DMS153 treated with DMSO at 0.1 percent for 48 hours (cell line): ENCODE measurements at regions not wholly inside any gene's neighbourhood (a gene's known extent, or its start where the extent isn't known, plus 50 kb on each side); places are given as distances from the start of the nearest gene placed in this dataset.
"Not testable (repeated sequence)": the region's sequence is repeated elsewhere in the genome, so short reads cannot be mapped to it uniquely, and the experiment has no call there.

Experiments used
- DNase-seq: peaks from one replicate; lab custom pipeline; 2025; ENCODE audit not compliant: unreplicated experiment; lab: John Stamatoyannopoulos, UW

DNA sequence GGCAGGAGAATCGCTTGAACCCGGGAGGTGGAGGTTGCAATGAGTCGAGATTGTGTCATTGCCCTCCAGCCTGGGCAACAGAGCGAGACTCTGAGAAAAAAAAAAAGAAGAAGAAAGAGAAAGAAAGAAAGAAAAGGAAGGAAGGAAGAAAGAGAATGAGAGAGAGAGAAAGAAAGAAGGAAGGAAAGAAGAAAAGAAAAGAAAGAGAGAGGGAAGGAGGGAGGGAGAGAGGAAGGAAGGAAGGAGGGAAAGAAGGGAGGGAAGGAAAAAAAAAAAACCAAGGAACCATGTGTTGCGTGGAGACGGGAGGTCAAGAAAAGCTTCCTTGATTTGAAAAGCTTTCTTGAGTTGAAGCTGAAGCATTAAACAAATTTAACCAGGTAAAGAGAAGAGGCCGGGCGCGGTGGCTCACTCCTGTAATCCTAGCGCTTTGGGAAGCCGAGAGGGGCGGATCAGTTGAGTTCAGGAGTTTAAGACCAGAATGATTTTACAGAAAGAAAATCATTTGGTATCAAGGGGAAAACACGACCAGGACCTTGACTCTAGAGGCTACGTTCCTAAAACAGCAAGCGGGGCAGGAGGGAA lies 90.5 kb upstream of the PRSS16 start:
- peak; percentile 7 for DNase-seq

DNA sequence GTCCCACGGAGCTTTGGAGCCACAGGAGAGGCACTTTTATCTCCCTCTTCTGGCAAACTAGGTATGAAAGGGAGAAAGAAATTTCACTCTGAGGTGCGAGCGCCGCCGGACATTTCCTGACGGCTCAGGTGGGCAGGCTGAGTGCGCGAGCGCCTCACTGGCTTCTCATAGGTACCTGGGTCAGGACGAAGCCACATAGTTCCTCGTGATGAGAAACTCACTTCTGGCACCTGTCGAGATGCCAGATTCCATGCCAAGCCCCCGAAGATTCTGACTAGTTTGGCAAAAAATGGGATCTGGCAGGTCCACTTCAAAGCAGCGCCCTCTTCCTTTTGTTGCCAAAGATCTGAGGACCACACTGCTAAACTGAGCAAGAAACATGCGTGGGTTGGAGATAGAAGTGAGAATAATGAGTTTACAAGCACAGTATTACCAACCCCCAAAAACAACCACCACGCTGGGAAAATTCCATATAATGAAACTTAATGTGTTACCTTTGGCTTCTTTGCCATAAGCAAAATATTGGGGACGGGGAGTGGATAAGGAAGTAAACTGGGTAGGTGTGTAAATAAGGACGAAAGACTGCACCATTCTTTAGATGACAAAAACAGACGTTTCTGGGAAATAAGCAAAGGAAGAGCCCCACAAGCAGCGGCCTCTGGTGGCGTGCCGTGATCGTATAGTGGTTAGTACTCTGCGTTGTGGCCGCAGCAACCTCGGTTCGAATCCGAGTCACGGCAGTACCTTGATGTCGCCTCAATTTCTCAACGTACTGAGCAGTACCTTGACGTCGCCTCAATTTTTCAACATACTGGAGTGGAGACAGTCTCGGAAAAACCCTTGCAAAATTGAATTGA lies 89.8 kb upstream of the PRSS16 start:
- peak; percentile 50 for DNase-seq

DNA sequence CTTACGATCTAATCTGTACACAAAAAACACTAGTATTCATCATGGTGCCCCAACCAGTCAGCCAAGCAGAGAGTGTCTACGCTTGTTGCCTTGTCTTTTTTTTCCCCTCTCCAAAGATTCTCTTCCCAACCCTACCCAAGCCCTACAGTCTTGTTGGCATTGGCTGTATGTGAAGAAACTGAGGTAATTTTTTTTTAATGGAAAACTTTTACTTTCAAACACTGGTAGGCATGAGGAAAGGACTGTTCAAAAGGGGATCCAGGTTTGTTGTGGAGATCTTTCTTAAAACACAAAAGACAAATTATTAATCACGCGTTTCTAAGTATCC lies 89.2 kb upstream of the PRSS16 start:
- DNase-seq = no peak

DNA sequence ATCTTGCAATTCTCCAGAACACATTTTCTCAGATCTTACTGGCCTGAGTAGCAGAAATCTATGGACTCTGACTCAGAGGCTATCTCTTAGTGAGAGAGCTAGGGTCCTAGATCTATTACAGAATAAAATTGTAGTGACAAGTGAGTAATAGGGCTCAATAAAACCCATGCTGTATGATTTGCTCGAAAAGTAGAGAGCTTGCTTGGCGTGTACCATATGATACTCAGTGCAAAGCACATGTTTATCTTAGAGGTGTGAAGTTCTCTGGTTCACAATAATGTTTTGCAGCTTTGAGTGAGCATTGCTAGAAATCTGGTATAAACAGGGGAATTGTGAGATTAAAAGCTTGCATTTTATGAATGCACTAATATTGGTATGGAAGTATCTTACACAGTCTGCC lies 87.8 kb upstream of the PRSS16 start:
- no peak for DNase-seq

DNA sequence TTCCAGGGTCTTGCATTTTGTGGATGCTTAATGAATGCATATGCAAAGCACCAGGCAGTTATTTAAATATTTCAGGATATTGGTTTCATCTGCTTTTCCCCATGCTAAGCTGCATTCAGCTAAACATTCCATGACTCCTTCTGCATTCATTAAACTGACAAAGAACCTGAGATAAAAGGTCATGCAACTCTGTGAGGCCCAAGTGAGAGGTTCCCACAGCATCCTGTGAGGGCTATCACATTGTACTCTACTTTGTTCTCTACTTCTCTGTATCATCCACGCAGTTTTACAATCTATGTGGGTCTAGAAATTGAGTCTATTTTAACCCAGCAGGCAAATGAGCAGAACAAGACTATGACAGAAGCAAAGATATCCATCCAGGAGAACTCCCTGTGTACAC lies 86.4 kb upstream of the PRSS16 start:
- DNase-seq = no peak

DNA sequence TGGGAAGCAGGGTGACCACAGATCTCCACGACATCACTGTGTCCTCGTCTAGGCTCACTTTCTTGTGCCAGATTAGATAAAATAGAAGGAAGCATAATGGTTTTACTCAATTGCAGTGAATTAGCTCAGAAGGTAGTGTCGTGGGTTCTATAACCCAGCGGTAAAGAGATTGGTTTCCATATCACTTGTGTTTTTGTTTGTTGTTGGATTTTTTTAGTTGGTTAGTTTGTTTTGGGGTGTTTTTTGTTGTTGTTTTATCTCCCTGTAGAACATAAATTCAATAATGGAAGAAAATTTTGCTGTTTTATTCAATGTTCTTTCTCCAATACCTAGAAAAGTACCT lies 85.9 kb upstream of the PRSS16 start:
- DNase-seq = no peak

DNA sequence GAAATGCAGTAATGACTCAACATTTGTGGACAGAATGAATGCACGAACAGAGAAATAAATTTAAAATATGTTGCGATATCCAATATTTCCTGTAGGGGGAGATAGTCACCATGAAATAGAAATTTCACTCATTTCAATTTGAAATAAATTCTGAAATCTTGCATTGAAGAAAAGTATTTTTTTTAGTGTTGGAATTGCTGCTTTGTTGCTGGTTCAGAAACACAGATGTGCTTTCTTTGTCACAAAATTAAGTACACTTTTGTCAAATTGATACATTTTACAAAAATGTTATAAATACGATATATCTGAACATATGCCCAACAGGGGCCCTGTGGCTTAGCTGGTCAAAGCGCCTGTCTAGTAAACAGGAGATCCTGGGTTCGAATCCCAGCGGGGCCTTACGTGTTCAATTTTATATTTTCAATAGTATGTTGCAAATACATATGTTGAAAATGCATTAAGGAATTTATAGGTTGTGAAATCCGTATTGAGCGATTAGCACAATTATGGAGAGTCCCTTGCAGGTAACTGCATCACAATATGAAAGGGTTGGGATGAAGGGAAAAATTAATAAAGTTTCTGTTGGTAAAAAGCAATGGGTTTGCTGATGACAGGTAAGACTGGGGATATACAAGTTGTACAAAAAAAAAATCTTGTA lies 85.4 kb upstream of the PRSS16 start:
- DNase-seq = peak; percentile 29

DNA sequence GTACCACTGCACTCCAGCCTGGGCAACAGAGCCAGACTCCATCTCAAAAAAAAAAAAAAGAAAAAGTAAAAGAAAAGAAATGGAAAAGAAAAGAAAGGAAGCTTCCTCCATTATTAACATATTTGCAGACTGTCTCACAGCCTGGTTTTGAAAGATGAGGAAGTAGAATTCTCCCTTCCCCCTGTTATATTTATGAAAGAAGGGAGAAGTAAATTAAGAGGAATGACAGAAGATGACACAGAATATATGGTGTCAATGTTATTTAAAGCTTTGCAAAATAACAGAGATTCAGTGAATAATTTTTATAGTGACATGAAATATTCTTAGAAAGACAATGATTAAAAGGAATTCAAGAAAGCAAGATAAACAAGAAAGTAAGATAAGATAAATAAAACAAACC lies 83.7 kb upstream of the PRSS16 start:
- no peak for DNase-seq

DNA sequence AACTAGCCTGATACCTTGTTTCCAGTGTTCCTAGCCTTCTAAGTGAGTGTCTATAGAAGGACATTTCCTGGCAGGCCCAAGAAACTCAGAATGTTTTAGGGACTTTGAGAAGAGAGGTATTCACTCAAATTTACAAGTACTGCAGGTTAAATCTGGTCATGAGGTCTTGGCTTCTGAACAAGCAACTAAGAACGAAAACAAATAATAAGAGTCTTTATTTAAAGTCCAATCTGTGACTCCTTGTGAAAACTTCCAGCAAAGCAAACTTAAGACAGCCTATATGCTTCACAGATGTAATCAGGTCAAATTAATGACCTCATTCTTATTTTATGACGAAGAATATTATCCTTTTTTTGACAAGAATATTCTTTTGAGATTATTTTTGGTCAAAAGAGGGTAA lies 79.4 kb upstream of the PRSS16 start:
- DNase-seq = no peak

DNA sequence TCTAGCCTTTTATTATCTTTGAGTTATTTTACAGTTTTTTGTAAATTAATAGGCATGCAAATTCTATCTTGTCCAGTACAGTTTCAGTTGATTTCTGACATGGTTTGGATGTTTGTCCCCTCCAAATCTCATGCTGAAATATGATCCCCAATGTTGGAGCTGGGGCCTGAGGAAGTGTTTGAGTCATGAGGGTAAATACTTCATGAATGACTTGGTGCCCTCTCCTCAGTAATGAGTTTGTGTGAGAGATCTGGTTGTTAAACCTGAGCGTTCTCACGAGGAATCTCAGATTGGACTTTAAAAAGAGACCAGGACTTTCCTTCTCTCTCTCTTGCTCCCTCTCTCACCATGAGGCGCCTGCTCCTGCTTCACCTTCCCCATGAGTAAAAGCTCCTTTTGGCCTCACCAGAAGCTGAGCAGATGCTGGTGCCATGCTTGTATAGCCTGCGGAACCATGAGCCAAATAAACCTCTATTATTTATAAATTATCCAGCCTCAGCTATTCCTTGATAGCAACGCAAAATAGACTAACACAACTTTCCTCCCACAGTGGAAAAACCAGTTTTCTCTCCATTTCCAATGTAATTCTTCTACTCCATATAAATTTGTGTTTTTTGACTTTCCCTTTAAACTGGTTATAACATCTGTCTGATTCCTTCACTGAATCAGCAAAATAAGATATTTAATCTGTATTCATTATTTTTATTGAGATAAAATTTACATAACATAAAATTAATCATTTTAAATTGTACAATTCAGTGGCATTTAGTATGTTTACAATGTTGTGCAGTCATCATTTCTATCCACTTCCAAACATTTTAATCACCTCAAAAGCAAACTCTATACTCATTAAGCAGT lies 78.7 kb upstream of the PRSS16 start:
- DNase-seq = no peak

DNA sequence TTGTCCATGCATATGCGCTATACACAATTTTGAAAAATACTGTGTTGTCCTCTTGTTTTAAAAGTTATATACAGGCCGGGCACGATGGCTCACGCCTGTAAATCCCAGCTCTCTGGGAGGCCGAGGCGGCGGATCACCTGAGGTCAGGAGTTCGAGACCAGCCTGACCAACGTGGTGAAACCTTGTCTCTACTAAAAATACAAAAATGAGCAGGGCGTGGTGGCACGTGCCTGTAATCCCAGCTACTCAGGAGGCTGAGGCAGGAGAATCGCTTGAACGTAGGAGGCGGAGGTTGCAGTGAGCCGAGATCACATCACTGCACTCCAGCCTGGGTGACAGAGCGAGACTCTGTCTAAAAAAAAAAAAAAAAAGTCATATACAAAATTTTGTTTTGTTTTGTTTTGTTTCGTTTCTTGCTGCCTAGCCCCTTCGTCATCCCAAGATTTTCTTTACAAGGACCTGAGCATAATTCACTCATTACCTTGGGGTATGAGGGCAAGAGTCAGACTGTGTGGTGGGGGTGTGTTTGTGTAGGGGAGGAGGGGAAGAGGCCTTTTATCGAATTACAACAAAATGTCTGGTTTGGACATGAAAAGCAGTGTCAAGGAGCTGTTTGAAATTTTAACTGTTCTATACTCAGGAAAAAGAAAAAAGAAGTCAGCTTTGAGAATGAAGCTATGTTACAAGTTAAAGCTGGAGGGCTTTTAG lies 74.8 kb upstream of the PRSS16 start:
- not testable (repeated sequence) for DNase-seq

DNA sequence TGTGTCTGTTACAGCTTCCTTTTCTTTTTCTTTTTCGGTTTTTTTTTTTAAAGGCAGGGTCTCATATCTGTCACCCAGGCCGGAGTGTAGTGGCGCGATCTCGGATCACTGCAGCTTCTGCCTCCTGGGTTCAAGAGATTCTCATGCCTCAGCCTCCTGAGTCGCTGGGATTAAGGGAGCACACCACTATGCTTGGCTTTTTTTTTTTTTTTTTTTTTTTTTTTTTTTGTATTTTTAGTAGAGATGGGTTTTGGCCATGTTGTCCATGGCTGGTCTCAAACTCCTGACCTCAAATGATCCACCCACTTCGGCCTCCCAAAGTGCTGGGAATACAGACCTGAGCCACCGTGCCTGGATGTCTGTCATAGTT lies 74.3 kb upstream of the PRSS16 start:
- DNase-seq = not testable (repeated sequence)

DNA sequence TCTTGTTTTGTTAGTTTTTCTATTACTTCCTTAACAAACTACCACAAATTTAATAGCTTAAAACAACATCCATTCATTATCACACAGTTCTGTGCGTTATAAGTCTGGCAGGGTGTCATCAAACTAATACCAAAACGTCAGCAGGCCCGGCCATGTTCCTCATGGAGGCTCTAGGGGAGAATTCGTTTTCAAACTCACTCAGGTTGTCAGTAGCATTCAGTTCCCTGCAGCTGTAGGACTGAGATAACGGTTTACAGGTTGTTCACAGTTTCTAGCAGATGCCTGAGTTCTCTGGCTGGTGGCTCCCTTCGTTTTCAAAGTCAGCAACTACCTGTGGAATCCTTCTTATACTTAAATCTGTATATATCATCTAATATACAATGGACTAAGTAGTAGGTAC lies 72.5 kb upstream of the PRSS16 start:
- no peak for DNase-seq

DNA sequence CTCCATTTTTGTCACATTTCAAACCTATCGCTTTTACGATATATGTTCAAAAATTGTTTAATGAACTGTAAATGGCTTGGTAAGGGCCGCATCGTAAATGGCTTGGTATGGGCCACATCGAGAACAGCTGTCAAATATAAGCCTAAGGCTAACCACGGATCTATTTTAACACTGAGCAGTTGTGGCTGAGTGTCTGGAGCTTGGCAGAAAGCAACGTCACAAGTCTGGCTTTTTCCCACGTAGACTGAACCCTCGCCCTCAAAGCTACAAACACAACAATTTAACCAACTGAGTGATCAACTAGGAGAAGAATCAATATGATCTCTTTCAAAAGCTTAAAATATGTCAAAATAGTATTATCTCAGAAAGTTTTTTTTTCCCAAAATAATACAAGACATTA lies 71.4 kb upstream of the PRSS16 start:
- no peak for DNase-seq

DNA sequence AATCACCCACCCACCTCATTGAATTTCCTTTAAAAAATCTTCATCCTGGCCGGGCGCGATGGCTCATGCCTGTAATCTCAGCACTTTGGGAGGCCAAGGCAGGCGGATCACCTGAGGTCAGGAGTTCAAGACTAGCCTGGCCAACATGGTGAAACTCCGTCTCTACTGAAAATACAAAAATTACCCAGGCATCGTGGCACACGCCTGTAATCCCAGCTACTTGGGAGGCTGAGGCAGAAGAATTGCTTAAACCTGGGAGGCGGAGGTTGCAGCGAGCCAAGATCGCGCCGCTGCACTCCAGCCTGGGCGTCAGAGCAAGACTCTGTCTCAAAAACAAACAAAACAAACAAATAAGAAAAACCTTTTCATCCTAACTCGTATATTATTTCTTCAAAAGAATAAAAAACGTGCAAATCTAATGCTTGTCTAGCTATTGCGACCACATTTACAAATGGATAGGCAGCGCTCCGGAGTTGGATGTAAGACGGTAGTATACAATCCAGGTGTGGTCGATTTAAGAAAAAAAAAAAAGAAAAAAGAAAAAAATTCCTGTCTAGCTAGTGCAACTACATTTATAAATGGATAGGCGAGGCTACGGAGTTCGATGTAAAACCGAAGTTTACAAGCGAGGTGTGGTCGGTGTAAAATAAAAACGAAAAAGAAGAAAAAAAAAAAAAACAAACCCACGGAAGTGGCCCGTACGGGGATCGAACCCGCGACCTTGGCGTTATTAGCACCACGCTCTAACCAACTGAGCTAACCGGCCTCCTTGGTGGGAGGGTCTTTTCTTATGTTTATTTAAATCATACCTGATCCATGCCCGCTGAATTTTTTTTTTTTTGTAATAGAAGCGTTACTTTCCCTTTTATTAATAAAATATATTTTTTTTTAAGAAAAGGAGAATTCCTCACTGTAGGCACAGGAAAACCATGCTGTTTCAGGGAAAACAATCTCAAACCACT lies 70.7 kb upstream of the PRSS16 start:
- peak; percentile 34 for DNase-seq

DNA sequence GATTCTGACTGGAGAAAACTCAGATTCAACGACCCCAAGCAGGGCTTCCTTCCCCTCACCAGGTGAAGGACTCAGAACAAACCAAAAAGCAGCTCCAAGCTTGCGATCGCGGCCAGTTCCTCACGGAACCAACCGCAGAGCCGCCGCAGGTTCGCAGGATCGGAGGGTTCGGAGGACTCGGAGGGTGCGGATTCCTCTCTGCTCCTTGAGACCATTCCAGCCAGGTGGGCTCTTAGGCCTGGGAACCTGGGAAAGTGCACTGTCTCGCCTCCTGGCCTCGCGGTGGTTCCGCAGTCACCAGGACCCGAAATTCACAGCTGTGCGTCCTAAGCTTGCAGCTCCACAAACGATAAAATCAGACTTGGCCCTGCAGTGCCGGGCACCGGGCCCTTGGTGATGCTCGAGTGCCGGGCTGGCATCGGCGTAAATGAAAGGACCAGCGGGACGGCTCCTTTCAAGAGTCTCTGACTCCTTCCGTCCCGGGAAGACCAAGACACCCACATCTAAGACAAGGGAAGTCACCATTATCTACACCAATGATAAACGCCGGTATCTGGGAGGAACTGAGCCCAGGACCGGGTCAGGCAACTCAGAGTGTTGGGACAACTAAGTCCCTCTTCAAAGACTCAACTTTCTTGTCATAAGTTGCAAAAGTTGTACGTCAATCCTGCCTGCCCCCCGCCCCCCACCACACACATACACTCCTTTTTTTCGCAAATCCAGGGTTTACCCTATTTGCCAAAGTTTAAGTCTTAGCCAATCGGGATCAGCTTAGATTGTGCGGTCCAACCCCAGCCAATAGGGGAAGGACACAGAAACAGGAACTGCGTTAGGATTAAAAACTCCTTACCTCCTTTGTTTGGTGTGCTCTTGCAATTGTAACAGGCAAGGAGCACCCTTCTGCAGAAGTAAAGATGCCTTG lies 69.8 kb upstream of the PRSS16 start:
- DNase-seq = peak; percentile 23

DNA sequence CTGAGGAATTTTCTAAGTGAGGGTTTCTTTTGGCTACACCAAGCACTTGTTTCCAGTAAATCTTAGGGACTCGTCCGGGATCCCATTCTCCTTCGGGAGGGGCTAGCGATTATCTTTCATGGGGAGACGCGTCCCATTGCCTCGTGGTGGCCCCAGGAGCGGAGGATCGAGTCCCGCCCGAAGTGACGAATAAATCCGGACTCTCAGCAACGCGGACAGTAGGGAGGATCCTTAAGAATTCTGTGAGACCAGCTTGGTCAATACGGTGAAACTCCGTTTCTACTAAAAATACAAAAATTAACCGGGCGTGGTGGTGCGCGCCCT lies 69.1 kb upstream of the PRSS16 start:
- DNase-seq = no peak

DNA sequence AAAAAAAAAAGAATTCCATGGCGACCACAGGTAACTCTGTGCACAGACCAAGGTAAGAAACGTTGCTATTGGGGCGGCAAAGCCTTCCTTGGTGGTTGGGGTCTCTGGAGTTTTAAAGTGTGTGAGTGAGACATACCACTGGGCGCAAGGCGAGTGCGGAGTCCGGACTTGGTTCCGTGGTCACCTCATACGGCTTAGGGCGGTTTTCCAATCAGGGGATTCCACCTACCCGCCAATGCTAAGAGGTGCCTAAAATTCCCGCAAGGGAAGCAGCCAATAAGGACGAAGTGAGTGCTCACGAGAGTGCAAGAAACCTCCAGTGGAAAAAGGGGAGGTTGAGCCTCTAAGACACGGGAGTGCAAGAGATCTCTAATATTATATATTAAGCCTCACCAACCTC lies 68.6 kb upstream of the PRSS16 start:
- DNase-seq = no peak
